H9 (cell line): ENCODE measurements at regions not wholly inside any gene's neighbourhood (a gene's known extent, or its start where the extent isn't known, plus 50 kb on each side); places are given as distances from the start of the nearest gene placed in this dataset.
"Not testable (repeated sequence)": the region's sequence is repeated elsewhere in the genome, so short reads cannot be mapped to it uniquely, and the experiment has no call there.

Experiments
- DNase-seq: peaks from one replicate; pipeline ENCODE4 v3.0.0-alpha.2; 2017
- H2AFZ ChIP-seq: one replicate; pipeline ENCODE4 v1.6.1; 2013; ENCODE audit warnings: mild to moderate bottlenecking, low read length, control low read depth, moderate library complexity
- H2AK5ac ChIP-seq: 2 replicates; pipeline ENCODE4 v1.6.1; 2013; ENCODE audit warnings: low read length, control low read depth, mixed read lengths; ENCODE audit not compliant: insufficient read length
- H2BK120ac ChIP-seq: one replicate; pipeline ENCODE4 v1.6.1; 2013; ENCODE audit warnings: low read depth, mild to moderate bottlenecking, low read length, control low read depth, inconsistent platforms; ENCODE audit not compliant: poor library complexity, severe bottlenecking
- H2BK12ac ChIP-seq: 2 replicates; pipeline ENCODE4 v1.6.1; 2013; ENCODE audit warnings: low read length, control low read depth, mixed read lengths, low read depth; ENCODE audit not compliant: insufficient read length
- H2BK15ac ChIP-seq: 2 replicates; pipeline ENCODE4 v1.6.1; 2013; ENCODE audit warnings: low read depth, low read length, control low read depth
- H2BK20ac ChIP-seq: one replicate; pipeline ENCODE4 v1.6.1; 2013; ENCODE audit warnings: low read depth, mild to moderate bottlenecking, low read length, control low read depth, inconsistent platforms; ENCODE audit not compliant: poor library complexity, severe bottlenecking
- H2BK5ac ChIP-seq: 2 replicates; pipeline ENCODE4 v1.6.1; 2013; ENCODE audit warnings: low read length, control low read depth, mixed read lengths; ENCODE audit not compliant: insufficient read length
- H3K14ac ChIP-seq: 2 replicates; pipeline ENCODE4 v1.6.1; 2013; ENCODE audit warnings: low read length, control low read depth; ENCODE audit not compliant: insufficient read depth
- H3K18ac ChIP-seq: 2 replicates; pipeline ENCODE4 v1.6.1; 2013; ENCODE audit warnings: low read depth, mild to moderate bottlenecking, mixed read lengths, low read length, control low read depth; ENCODE audit not compliant: insufficient read length
- H3K23ac ChIP-seq: 2 replicates; pipeline ENCODE4 v1.6.1; 2013; ENCODE audit warnings: low read length, control low read depth, mixed read lengths, low read depth; ENCODE audit not compliant: insufficient read length
- H3K23me2 ChIP-seq: 2 replicates; pipeline ENCODE4 v1.6.1; 2013; ENCODE audit warnings: low read depth, mild to moderate bottlenecking, mixed read lengths, low read length, control low read depth; ENCODE audit not compliant: insufficient read length, poor library complexity, severe bottlenecking
- H3K27ac ChIP-seq: 2 replicates; pipeline ENCODE4 v1.5.1; 2013; ENCODE audit warnings: low read length, control low read depth, mixed read lengths, low read depth; ENCODE audit not compliant: insufficient read length
- H3K27me3 ChIP-seq: 2 replicates; pipeline ENCODE4 v1.6.1; 2013; ENCODE audit warnings: low read length, control low read depth, inconsistent platforms; ENCODE audit not compliant: insufficient read depth
- H3K4ac ChIP-seq: 2 replicates; pipeline ENCODE4 v1.6.1; 2013; ENCODE audit warnings: low read depth, mild to moderate bottlenecking, control low read depth, inconsistent platforms, low read length, moderate library complexity
- H3K4me1 ChIP-seq: 2 replicates; pipeline ENCODE4 v1.6.1; 2013; ENCODE audit warnings: low read length, control low read depth, inconsistent platforms; ENCODE audit not compliant: insufficient read depth
- H3K4me2 ChIP-seq: 2 replicates; pipeline ENCODE4 v1.6.1; 2013; ENCODE audit warnings: low read length, control low read depth, mixed read lengths; ENCODE audit not compliant: insufficient read length, insufficient read depth
- H3K56ac ChIP-seq: 2 replicates; pipeline ENCODE4 v1.6.1; 2013; ENCODE audit warnings: low read depth, mild to moderate bottlenecking, mixed read lengths, low read length, control low read depth; ENCODE audit not compliant: insufficient read length
- H3K79me1 ChIP-seq: 2 replicates; pipeline ENCODE4 v1.6.1; 2013; ENCODE audit warnings: low read depth, mild to moderate bottlenecking, moderate library complexity, low read length, control low read depth, inconsistent platforms; ENCODE audit not compliant: insufficient read depth, poor library complexity, severe bottlenecking
- H3K79me2 ChIP-seq: 2 replicates; pipeline ENCODE4 v1.6.1; 2013; ENCODE audit warnings: low read length, control low read depth, inconsistent platforms; ENCODE audit not compliant: insufficient read depth
- H3K9ac ChIP-seq: 2 replicates; pipeline ENCODE4 v1.6.1; 2013; ENCODE audit warnings: low read length, control low read depth, mixed read lengths; ENCODE audit not compliant: insufficient read length; ENCODE audit errors: extremely low read depth
- H3K9me3 ChIP-seq: one replicate; pipeline ENCODE4 v1.6.1; 2013; ENCODE audit warnings: low read depth, low read length, inconsistent platforms; ENCODE audit not compliant: control insufficient read depth
- H3T11ph ChIP-seq: one replicate; pipeline ENCODE4 v1.6.1; 2013; ENCODE audit warnings: mild to moderate bottlenecking, low read length, control low read depth, inconsistent platforms
- H4K20me1 ChIP-seq: one replicate; pipeline ENCODE4 v1.6.1; 2013; ENCODE audit not compliant: control insufficient read depth, insufficient read length, insufficient read depth
- H4K5ac ChIP-seq: 2 replicates; pipeline ENCODE4 v1.6.1; 2013; ENCODE audit warnings: low read depth, mild to moderate bottlenecking, mixed read lengths, low read length, control low read depth; ENCODE audit not compliant: insufficient read length
- H4K8ac ChIP-seq: replicated peaks from 2 replicates; pipeline ENCODE4 v1.6.1; 2013; ENCODE audit warnings: low read length, control low read depth, mixed read lengths, low read depth; ENCODE audit not compliant: insufficient read length
- H4K91ac ChIP-seq: 2 replicates; pipeline ENCODE4 v1.6.1; 2013; ENCODE audit warnings: low read depth, mild to moderate bottlenecking, moderate library complexity, mixed read lengths, low read length, control low read depth; ENCODE audit not compliant: insufficient read length
- H3K27ac Mint-ChIP-seq, 3 experiments: 2 replicates in 2 of 3; 3 replicates in 1 of 3; pipeline ENCODE4 v1.8.0; 2020 to 2021; ENCODE audit warnings: mixed read lengths in 3 of 3, mild to moderate bottlenecking in 1 of 3, moderate library complexity in 1 of 3
- H3K27me3 Mint-ChIP-seq: 2 replicates; pipeline ENCODE4 v1.8.0; 2021; ENCODE audit warnings: low read depth, mild to moderate bottlenecking, moderate library complexity, mixed read lengths
- H3K36me3 Mint-ChIP-seq, 3 experiments: 2 replicates in 2 of 3; 3 replicates in 1 of 3; pipeline ENCODE4 v1.8.0; 2020 to 2021; ENCODE audit warnings: low read depth in 3 of 3, mixed read lengths in 3 of 3; ENCODE audit not compliant: insufficient read depth in 1 of 3
- H3K4me1 Mint-ChIP-seq, 2 experiments: 2 replicates each; pipeline ENCODE4 v1.8.0; 2020; ENCODE audit warnings: mixed read lengths in 2 of 2
- H3K4me3 Mint-ChIP-seq, 2 experiments: 2 replicates in 1 of 2; 3 replicates in 1 of 2; pipeline ENCODE4 v1.8.0; 2020 to 2021; ENCODE audit warnings: mild to moderate bottlenecking in 2 of 2, mixed read lengths in 2 of 2, moderate library complexity in 1 of 2
- H3K9me3 Mint-ChIP-seq, 2 experiments: 2 replicates in 1 of 2; 3 replicates in 1 of 2; pipeline ENCODE4 v1.8.0; 2020; ENCODE audit warnings: mild to moderate bottlenecking in 2 of 2, mixed read lengths in 2 of 2, moderate library complexity in 1 of 2
- WGBS: extraction: QIAGEN DNeasy Blood & Tissue Kit; methylation state at CpG from one replicate; pipeline ENCODE4 v1.1.7; 2013; ENCODE audit warnings: missing lambda C conversion rate, low lambda C conversion rate, mixed read lengths; ENCODE audit not compliant: insufficient read length; ENCODE audit errors: extremely low coverage; 5-methylcytosine and 5-hydroxymethylcytosine counted together
- TF ChIP-seq, protein P1 (sequence below): fragments of 200-600 bp; sonication (generic); conservative IDR thresholded peaks from 3 replicates; pipeline ENCODE4 v1.8.0; 2021; ENCODE audit warnings: antibody characterized with exemption, mild to moderate bottlenecking

GRCh38 chr16:29312835-29313558 is 93.5 kb downstream of the NPIPB11 start:
- no peaks in the 10 kb centered on the region for H4K20me1 ChIP-seq
- H4K5ac ChIP-seq: no peak overlapping the region
- no peak overlapping the region for H3K27ac ChIP-seq
- H3K18ac ChIP-seq: no peak overlapping the region
- H3K14ac ChIP-seq: no peak overlapping the region; the same call in 1 of the 2 replicates
- no peak overlapping the region for H2BK5ac ChIP-seq
- no peak overlapping the region for H3K4me2 ChIP-seq
- no peak overlapping the region for H4K91ac ChIP-seq
- no peaks in the 10 kb centered on the region for H3K9me3 Mint-ChIP-seq
- peaks cover 2% of the 10 kb centered on the region for H3K27me3 Mint-ChIP-seq
- no peak overlapping the region for H2BK120ac ChIP-seq
- H2BK12ac ChIP-seq: no peak overlapping the region
- H3K36me3 Mint-ChIP-seq: no peaks in the 10 kb centered on the region; a peak in 1 of 7 replicates
- no peak overlapping the region for H3K4me3 Mint-ChIP-seq
- H2AK5ac ChIP-seq: no peak overlapping the region
- TF ChIP-seq, protein P1, sequence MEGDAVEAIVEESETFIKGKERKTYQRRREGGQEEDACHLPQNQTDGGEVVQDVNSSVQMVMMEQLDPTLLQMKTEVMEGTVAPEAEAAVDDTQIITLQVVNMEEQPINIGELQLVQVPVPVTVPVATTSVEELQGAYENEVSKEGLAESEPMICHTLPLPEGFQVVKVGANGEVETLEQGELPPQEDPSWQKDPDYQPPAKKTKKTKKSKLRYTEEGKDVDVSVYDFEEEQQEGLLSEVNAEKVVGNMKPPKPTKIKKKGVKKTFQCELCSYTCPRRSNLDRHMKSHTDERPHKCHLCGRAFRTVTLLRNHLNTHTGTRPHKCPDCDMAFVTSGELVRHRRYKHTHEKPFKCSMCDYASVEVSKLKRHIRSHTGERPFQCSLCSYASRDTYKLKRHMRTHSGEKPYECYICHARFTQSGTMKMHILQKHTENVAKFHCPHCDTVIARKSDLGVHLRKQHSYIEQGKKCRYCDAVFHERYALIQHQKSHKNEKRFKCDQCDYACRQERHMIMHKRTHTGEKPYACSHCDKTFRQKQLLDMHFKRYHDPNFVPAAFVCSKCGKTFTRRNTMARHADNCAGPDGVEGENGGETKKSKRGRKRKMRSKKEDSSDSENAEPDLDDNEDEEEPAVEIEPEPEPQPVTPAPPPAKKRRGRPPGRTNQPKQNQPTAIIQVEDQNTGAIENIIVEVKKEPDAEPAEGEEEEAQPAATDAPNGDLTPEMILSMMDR: no peak
- H3K79me1 ChIP-seq: no peaks in the 10 kb centered on the region
- H4K8ac ChIP-seq: no peak overlapping the region
- H3T11ph ChIP-seq: no peak overlapping the region
- no peak for DNase-seq
- peaks cover 12 to 20% of the 10 kb centered on the region in 2 experiments for H3K4me1 Mint-ChIP-seq
- WGBS: no CpG with 5 or more reads among the region's 33 CpGs
- no peaks in the 10 kb centered on the region for H3K23me2 ChIP-seq
- H3K9ac ChIP-seq: no peak overlapping the region
- H3K23ac ChIP-seq: no peak overlapping the region
- no peaks in the 10 kb centered on the region for H3K4me1 ChIP-seq
- no peak overlapping the region for H2BK15ac ChIP-seq
- H3K79me2 ChIP-seq: no peaks in the 10 kb centered on the region
- no peaks in the 10 kb centered on the region for H3K9me3 ChIP-seq
- H3K56ac ChIP-seq: no peak overlapping the region
- H2AFZ ChIP-seq: no peak overlapping the region
- no peak overlapping the region for H2BK20ac ChIP-seq
- H3K4ac ChIP-seq: no peak overlapping the region
- no peaks in the 10 kb centered on the region for H3K27me3 ChIP-seq
- H3K27ac Mint-ChIP-seq: no peak overlapping the region

GRCh38 chr16:29312345-29312675 is 94.2 kb downstream of the NPIPB11 start:
- H4K91ac ChIP-seq, H2BK15ac ChIP-seq, H3K23me2 ChIP-seq, H3K23ac ChIP-seq, H3K27me3 Mint-ChIP-seq, H2AK5ac ChIP-seq, H4K20me1 ChIP-seq, H3K9me3 ChIP-seq, H3K4me3 Mint-ChIP-seq, H2BK5ac ChIP-seq, H3K79me2 ChIP-seq, H3K4me2 ChIP-seq, H3K14ac ChIP-seq, H3K9ac ChIP-seq, H3K27ac Mint-ChIP-seq, H2BK20ac ChIP-seq, H3T11ph ChIP-seq, H3K4ac ChIP-seq, H3K18ac ChIP-seq, H2BK120ac ChIP-seq, DNase-seq, H3K4me1 ChIP-seq, H2BK12ac ChIP-seq, H3K79me1 ChIP-seq, H4K8ac ChIP-seq, H3K56ac ChIP-seq, H3K36me3 Mint-ChIP-seq, H4K5ac ChIP-seq, H3K27ac ChIP-seq, H3K9me3 Mint-ChIP-seq, H3K27me3 ChIP-seq, H2AFZ ChIP-seq: not testable (repeated sequence)
- no CpG with 5 or more reads among the region's 18 CpGs for WGBS
- peaks cover 12 to 18% of the 10 kb centered on the region in 2 experiments for H3K4me1 Mint-ChIP-seq
